CD4-positive, alpha-beta T cell treated with Interleukin-17A for 4 hours (primary cell): ENCODE measurements at regions not wholly inside any gene's neighbourhood (a gene's known extent, or its start where the extent isn't known, plus 50 kb on each side); places are given as distances from the start of the nearest gene placed in this dataset.
"Not testable (repeated sequence)": the region's sequence is repeated elsewhere in the genome, so short reads cannot be mapped to it uniquely, and the experiment has no call there.

Source experiments
- DNase-seq: peaks from one replicate; pipeline ENCODE4 v3.0.0-alpha.2; 2020; ENCODE audit warnings: mixed read lengths

DNA sequence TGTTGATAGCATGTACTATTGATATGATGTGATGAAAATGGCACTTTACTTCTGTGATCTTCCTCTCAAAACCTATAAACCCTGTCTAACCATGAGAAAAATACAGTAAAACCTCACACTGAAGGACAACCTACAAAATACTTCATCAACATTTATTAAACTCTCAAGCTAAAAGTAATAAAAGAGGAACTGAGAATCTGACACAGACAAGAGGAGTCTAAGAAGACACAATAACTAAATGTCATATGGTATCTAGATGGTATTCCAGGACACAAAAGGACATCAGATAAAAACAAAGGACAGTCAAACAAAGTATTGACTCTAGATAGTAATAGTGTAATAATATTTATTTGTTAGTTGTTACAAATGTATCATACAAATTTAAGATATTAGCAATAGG, 655.3 kb downstream of the SH3BGRL start:
- DNase-seq, result no peak

DNA sequence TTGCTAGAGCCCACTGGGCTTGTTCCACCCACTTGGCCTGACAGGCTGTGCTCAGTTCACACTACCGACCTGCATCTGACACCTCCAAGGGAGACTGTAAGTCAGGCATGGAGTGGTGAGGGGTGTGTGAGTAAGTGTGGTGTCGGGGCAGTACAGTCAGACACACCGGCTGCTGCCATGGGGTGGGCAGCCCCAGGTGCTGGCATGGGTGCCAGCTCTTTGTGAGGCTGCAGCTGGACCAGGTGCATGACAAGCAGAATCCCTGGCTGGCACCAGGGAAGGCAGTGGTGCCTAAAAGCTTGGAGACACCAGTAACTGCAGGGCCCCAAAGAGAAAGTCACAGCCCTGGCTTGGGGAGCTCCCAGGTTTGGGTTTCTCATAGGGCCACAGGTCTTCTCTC, 665.0 kb downstream of the SH3BGRL start:
- no peak for DNase-seq

DNA sequence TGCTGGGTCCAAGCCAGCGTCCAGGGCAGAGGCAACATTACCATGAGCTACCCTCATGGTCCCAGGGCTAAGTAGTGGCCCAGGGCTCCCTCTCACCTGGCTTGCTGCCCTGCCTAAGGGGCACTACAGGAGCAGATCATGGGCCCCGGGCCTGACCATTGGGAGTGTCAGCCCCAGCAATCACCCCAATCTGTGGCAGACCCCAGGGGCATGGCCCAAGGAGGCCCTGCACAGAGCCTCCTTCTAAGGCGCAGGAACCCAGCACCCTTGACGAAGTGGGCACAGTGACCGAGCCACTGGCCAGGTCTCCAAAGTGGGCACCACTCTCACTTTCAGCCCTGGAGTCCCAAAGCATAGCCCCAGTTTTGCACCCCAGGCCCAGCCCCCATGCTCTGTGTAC, 667.1 kb downstream of the SH3BGRL start:
- DNase-seq, result no peak

DNA sequence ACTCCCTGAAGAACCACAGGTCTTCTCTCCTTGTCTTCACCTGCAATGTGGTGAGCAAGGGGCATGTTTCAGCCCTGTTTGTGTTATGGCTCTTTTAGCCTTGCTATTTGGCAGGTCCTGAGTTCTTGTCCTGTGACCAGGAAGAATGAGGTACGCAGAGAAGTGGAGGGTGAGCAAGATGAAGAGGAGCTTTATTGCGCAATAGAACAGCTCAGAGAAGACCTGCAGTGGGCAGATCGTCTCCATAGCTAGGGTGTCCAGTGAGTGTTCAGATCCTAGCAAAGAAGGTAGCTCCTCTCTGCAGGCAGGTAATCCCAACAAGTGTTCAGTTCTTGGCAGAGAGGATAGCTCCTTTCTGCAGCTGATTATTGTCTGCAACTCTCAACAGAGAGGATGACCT, 672.9 kb downstream of the SH3BGRL start:
- DNase-seq, result no peak

DNA sequence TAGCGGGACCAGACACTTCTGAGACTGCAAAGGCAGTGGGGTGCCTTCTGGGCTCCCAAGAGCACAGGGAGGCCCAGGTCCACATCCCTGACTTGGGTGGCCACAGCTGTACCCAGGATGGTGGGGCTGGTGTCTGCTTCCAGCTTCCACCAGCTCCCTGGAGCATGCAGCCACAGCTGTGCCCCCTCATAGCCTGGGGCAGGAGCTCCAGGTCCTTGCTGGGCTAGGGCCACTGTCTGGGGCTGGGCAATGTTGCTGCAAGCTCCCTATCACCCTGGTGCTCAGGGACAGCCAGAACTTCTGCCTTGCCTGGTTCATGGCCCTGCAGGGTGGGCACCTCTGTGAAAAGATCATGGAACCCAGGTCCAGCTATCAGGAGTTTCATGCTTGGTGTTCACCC, 673.9 kb downstream of the SH3BGRL start:
- no peak for DNase-seq

DNA sequence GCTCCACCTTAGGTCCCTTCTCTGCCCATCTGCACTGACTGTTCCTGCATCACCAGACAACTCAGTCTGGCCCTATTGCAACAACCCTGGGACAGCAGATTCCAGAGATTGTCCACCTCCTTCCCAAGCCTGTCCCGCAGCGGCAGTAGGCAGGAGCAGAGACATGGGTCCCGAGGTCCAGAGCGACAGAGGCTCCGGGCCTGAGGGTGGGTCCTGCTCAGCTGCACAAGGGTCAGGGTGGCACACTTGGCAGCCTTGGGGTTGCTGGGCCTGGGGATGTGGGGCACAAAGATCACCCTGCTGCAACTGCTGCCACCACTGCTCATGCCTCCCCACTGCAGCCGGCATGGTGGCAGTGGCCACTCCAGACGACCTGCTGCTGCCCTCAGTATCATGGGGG, 674.5 kb downstream of the SH3BGRL start:
- no peak for DNase-seq

DNA sequence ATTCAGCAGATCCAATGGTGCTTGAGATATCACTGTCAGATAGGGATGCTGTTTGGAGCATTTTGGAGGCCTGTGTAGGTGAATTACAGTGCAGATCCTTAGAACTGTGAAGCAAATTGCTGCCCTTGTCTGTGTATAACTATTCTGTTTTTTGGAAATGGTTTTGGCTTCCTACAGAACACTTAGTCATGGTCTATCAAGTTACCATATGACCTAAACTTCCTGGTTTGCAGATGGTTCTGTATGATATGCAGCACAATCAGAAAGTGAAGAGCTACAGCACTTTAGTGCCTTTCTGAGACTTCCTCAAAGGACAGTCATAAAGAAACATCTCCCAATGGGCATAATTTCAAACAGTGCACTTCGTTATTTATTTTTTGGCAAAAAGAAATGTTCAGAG, 688.6 kb downstream of the SH3BGRL start:
- DNase-seq, result no peak

DNA sequence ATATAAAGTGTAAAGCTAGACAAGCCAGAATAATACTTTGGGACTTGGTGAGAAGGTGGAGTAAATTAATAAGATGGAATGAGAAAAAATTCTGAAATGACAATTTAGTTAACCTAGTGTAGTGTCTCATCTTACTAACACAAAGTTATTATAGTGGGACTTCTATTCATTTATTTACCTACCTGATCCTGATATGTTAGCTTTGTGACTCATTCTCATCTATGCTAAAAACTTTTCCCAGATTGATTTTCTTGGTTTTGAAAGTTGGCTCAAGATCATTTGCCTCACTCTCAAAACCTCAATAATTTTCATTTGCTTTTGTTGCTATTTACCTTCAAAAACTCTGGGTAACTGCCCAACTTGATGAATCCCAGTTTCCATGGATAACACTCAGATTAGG, 698.6 kb downstream of the SH3BGRL start:
- DNase-seq, result no peak

DNA sequence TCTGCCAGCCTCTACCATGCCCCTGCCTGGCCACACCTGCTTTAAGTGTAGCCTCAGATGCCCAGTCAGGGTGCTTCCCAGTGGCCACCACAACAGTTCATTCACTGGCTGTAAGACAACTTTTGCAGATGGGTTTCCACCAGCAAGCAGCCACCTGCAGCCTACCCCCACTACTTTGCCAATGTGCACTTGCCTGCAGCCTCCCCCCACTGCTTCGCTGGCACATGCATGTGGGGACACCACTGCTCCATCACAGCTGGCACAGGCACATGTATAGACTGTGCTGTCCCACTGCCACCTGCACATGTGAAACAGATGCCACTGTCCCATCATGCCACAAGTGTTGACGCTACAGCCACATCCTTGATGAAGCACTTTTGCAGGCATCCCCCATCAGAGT, 723.9 kb downstream of the SH3BGRL start:
- DNase-seq, result no peak

DNA sequence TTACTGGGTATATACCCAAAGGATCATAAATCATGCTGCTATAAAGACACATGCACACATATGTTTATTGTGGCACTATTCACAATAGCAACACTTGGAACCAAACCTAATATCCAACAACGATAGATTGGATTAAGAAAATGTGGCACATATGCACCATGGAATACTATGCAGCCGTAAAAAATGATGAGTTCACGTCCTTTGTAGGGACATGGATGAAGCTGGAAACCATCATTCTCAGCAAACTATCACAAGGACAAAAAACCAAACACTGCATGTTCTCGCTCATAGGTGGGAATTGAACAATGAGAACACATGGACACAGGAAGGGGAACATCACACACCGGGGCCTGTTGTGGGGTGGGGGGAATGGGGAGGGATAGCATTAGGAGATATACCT, 744.0 kb downstream of the SH3BGRL start:
- DNase-seq, result not testable (repeated sequence)

DNA sequence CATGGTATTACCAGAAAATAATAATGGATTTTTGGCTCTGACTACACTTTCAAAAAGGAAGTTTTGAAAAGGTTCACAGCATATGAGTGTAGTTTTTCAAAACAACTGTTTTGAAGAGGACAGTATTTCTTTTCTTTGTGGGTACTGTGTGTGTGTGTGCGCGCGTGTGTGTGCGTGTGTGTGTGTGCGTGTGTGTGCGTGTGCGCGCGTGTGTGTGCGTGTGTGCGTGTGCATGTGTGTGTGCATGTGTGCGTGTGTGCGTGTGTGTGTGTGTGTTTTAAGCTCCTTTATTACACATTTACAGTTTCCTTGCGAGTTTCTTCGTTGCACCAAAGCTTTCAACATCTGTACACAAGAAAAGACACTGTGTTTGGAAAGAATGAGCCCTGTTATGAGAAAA, 755.4 kb downstream of the SH3BGRL start:
- no peak for DNase-seq

DNA sequence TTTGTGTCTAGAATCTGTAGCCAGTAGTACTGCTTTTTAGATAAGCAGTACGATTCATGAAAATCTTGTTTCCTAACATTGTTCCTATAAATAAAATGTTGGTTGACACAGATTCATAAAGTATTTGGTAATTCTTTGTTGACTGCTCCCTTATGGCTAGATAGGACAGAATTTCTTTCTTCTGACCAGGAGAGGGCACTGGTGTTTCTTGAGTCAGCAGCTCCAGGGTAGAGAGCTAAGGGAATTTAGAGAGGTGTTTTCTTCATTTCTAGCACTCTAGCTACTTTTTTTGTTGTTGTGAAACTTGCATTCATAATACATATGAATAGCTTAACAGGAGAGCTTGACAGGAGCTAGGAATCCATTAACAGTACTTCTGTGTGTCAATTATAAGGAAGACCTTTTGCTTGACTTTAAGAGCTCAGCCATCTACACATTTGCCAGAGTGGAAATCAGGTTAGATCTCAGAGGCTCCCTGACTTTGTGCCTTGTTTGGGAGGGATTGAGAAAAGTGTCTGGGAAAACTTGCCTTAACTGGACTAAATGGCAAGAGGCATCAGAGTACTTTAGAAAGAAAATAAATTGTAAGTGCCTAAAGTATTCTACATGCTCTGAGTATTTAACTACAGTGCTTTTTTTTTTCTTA, 756.1 kb downstream of the SH3BGRL start:
- DNase-seq, result no peak

DNA sequence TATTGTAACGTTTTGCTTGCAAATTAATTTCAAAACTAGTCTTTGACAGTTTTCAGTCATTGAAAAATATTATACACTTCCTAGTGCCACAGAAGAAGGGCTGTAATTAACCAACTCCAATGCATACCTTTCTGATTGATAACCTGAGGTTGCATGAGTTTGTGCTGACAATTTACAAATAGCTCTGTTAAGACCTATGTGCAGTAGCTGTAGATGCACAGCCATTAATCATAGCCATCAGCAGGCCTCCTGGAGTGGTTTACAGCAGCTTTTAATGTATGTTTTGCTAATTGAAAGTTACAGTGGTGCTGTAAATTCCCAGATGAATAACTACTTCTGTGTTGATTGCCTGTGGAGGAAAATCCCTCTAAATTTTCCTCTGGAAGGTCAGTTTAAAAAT, 758.1 kb downstream of the SH3BGRL start:
- no peak for DNase-seq

DNA sequence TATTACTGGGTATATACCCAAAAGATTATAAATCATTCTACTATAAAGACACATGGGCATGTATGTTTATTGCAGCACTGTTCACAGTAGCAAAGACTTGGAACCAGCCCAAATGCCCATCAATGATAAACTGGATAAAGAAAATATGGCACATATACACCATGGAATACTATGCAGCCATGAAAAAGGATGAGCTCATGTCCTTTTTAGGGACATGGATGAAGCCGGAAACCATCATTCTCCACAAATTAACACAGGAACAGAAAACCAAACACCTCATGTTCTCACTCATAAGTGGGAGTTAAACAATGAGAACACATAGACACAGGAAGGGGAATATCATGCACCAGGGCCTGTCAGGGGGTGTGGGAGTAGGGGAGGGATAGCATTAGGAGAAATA, 772.5 kb downstream of the SH3BGRL start:
- DNase-seq, result not testable (repeated sequence)

DNA sequence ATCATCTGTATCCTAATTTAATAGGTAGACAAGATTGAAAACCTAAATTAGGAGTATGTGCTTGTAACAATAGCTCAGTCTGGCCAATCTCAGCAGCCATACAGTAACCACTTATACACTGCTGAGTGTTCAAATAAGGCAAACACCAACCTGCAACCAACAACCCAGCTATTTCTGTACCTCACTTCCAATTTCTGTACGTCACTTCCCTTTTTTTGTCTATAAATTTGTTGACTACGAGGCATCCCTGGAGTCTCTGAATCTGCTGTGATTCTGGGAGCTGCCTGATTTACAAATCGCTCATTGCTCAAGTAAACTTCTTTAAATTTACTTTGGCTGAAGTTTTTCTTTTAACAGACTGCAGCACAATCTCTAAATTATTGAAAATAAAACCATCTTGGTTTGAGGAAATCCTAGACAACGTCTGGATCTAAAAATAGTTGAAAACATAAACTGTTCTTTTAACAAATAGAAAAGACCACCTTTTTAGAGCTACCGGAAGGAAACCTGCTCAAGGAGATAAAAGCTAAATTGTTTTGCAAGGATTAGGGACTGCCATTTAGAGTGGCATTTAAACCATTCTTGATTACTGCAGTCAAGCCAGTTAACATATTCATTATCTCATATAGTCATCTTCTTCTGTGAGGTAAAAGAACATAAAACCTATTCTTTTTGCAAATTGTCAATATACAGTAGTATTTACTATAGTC, 778.1 kb downstream of the SH3BGRL start:
- no peak for DNase-seq

DNA sequence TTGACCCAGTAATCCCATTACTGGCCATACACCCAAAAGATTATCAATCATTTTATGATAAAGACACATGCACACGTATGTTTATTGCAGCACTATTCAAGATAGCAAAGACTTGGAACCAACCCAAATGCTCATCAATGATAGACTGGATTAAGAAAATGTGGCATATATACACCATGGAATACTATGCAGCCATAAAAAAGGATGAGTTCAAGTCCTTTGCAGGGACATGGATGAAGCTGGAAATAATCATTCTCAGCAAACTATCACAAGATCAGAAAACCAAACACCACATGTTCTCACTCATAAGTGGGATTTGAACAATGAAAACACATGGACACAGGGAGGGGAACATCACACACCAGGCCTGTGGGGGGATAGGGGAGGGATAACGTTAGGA, 785.3 kb downstream of the SH3BGRL start:
- not testable (repeated sequence) for DNase-seq

DNA sequence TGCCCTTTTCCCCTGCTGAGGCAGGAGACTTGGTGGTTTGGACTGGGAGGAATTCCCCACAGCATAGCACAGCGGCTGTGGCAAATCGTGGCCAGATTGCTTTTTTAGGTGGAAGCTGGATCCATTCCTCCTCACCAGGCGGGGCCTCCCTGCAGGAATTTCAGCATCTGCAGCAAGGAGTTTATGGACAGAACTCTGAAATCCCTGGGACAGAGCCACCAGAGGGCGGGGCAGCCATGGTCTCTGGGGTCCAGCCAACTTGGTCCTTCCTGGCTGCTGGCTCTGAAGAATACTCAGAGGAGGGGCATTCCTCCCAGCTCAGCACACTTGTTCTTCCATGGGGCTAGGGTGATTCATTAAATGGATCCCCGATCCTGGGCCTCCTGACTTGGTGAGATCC, 794.3 kb downstream of the SH3BGRL start:
- no peak for DNase-seq

DNA sequence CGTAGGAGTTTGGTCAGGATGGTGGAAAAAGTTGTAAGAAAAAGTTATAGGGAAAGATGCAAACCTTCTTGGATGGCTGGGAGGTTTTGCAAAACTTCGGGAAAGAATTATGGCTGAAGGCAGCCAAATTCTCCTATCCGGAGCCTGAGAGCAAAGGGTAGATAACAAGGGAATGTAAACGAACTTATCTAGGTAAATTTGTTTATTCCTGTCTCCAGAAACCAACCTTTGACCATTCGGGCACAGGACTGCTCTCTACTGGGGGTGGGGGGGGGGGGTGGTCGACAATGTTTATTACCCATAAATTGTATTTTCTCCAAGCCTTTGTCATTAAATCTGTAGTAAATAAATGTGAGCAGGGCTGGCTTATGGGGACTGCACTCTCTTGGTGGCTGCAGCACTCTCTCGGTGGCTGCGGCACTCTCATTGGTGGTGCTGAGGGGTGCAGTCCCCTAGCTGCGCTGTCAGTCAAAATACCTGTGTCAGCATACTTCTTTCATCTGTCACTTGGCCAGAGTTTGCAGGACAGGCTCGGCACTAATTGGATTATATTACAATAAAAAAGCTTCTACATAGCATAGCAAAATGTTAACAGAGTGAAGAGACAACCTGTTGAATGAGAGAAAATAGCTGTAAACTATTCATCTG, 827.8 kb downstream of the SH3BGRL start:
- no peak for DNase-seq

DNA sequence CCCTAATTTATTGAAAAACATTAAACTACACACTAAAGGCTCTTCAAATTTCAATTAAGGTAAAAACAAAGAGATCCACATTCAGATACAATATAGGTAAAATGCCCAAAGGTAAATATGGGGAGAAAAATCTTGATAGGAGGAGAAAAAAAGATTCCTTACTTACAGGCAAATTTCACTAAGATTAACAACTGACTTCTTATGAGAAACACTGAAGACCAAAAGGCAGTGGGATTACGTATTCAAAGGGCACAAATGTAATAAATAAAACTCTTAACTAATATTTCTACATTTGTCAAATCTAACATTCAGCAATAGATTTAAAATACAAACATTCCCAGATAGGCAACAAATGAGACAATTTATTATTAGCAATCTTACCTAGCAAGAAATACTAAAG, 829.3 kb downstream of the SH3BGRL start:
- no peak for DNase-seq

DNA sequence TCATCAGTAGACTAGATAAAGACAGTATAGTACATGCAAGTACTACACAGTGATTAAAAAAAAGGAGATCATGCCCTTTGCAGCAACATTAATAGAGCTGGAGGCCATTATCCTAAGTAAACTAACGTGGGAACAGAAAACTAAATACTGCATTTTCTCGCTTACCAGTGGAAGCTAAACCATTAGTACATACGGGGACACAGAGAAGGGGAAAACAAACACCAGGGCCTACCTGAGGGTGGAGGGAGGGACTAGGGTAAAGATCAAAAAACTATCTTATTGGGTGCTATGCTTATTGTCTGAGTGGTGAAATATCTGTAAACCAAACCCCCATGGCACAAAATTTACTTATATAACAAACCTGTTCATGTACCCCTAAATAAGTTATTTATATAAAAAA, 836.9 kb downstream of the SH3BGRL start:
- DNase-seq, result no peak

DNA sequence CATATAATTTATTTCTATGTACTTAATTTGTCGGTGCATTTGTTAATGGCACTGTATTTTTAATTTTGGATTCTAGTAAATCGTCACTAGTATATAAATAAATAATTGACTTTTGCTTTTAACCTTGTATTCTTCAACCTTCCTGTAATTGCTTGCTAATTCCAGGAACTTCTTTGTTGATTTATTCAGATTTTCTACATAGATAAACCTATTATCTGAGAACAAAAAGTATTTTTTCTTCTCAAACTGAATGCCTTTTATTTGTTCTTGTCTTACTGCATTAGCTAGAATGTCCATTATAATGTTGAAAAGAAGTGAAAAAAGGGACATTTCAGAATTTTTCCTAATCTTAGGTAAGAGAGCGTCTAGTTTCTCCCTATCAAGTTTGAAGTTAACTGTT, 839.1 kb downstream of the SH3BGRL start:
- DNase-seq, result no peak

DNA sequence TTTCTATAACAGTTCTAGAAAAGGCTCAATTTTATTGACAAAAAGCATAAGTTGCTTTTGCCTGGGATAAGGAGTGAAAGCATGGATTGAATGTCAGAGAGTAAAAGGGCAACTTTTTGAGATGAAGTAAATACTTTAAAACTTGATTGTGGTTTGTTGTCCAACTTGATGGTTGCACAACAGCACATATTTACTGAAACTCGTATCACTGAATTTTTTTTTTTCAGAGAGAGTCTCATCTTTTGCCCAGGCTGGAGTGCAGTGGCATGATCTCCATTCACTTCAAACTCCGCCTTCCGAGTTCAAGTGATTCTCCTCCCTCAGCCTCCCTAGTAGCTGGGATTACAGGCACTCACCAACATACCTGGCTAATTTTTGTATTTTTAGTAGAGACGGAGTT, 856.8 kb downstream of the SH3BGRL start:
- DNase-seq, result no peak

DNA sequence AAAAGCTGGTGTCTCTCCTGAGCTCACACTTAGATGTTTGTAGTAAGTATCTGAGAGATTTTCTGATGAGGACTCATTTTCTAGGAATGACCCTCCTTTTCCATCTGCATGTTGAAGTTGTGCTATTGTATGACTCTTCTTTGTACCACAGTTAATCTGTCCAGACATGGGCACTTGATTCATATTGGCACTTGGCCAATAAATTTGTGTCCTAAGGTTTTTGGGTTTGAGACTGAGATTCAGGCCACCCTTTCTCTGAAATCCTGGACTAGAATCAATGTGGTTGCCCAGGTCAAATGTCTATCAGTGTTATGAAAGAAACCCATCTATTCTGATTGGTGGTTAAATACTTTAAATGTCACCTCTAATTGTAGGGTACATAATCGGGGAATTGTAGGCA, 869.0 kb downstream of the SH3BGRL start:
- no peak for DNase-seq

DNA sequence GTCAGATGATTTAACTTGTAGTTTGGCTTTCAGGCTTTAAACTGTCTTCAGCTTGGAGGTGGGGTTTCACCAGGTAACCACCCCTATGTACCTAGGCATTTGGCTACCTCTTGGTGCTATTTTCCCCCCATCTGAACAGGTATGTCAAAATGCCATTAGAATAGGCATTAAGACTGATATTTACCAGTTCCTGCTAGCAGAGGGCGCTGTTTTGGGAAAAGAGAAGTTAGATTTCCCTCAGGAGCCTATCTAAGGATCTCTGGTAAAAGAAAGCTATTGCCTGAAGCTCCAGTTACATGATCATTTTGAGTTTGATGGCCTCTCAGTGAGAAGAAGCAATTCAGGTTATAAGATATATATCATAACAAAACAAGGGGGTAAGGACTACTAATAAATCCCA, 879.1 kb downstream of the SH3BGRL start:
- DNase-seq, result no peak

DNA sequence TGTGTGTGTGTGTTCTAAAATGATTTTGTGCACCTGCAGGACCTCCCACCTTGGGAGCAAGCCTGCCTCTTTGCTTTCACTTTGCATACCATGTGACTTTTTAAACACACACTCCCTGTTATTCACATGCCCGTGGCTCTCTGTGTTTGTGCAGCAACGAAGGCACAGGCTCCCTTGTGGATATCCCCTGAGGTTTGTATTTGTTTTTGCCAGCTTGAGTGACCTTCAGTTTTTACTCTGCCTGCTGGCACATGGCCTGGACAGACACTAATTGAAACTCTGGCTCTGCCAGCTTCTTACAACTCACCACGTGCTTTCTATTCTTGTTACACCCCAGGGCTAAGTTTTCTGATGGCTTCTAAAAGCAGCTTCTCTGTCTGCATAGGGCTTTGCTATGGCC, 885.8 kb downstream of the SH3BGRL start:
- no peak for DNase-seq
